RWPE2 (cell line): ENCODE measurements at regions not wholly inside any gene's neighbourhood (a gene's known extent, or its start where the extent isn't known, plus 50 kb on each side); places are given as distances from the start of the nearest gene placed in this dataset.

Experiments used
- ATAC-seq: fragments of 200-7000 bp; cut with Tn5 transposase; 3 replicates; pipeline ENCODE4 v1.9.1; 2021; ENCODE audit warnings: low read depth
- DNase-seq: peaks from one replicate; pipeline ENCODE4 v3.0.0-alpha.2; 2020; ENCODE audit warnings: low spot score
- H3K27ac ChIP-seq: fragments of 450-650 bp; 2 replicates; pipeline ENCODE4 v1.5.1; 2017; ENCODE audit warnings: mild to moderate bottlenecking; ENCODE audit not compliant: poor library complexity, severe bottlenecking
- H3K27me3 ChIP-seq: fragments of 250-450 bp; sonication (Bioruptor Pico); 2 replicates; pipeline ENCODE4 v1.5.1; 2021; ENCODE audit warnings: mild to moderate bottlenecking, moderate library complexity; ENCODE audit not compliant: insufficient read depth, poor library complexity, severe bottlenecking
- H3K36me3 ChIP-seq: fragments of 250-450 bp; sonication (Bioruptor Pico); 2 replicates; pipeline ENCODE4 v1.5.1; 2020; ENCODE audit warnings: low read depth, mild to moderate bottlenecking, moderate library complexity
- H3K4me1 ChIP-seq: fragments of 250-450 bp; sonication (Bioruptor Pico); 2 replicates; pipeline ENCODE4 v1.5.1; 2021; ENCODE audit warnings: mild to moderate bottlenecking, moderate library complexity; ENCODE audit not compliant: insufficient read depth, poor library complexity, severe bottlenecking
- H3K4me3 ChIP-seq: fragments of 250-450 bp; sonication (Bioruptor Pico); 2 replicates; pipeline ENCODE4 v1.5.1; 2021; ENCODE audit warnings: mild to moderate bottlenecking, moderate library complexity; ENCODE audit not compliant: severe bottlenecking
- H3K9me3 ChIP-seq: fragments of 250-450 bp; sonication (Bioruptor Pico); 2 replicates; pipeline ENCODE4 v1.5.1; 2021; ENCODE audit warnings: mild to moderate bottlenecking, moderate library complexity; ENCODE audit not compliant: severe bottlenecking
- CTCF ChIP-seq: fragments of 450-650 bp; IDR thresholded peaks from one replicate; pipeline ENCODE4 v1.5.1; 2017; ENCODE audit warnings: mild to moderate bottlenecking, moderate library complexity; ENCODE audit not compliant: poor library complexity, severe bottlenecking

- Histone ChIP-seq H3K4me3 (no peak overlapping the region), H3K9me3 (peaks cover 2% of the 10 kb centered on the region), H3K36me3 (no peaks in the 10 kb centered on the region), H3K4me1 (peaks cover 11% of the 10 kb centered on the region), H3K27me3 (no peaks in the 10 kb centered on the region), H3K27ac (no peak overlapping the region)
- TF ChIP-seq CTCF = peak; percentile 88
- ATAC-seq = peak; percentile 45; the same call in 2 of the 3 replicates
- DNase-seq = no peak
Measured at GRCh38 chr2:163345795-163346573, 389.8 kb downstream of the FIGN start.

- TF ChIP-seq CTCF = no peak
- DNase-seq = no peak
- H3K9me3 ChIP-seq = no peaks in the 10 kb centered on the region
- H3K4me3 ChIP-seq = no peak overlapping the region
- H3K27me3 ChIP-seq = no peaks in the 10 kb centered on the region
- peaks cover 4% of the 10 kb centered on the region for H3K4me1 ChIP-seq
- no peak overlapping the region for H3K27ac ChIP-seq
- ATAC-seq = no peak
- no peaks in the 10 kb centered on the region for H3K36me3 ChIP-seq
Measured at GRCh38 chr2:163343316-163343715, 392.5 kb downstream of the FIGN start.

GRCh38 chr2:163341426-163341825, 394.4 kb downstream of the FIGN start:
- no peak for TF ChIP-seq CTCF
- DNase-seq (no peak), ATAC-seq (peak; percentile 86)

GRCh38 chr2:163338270-163338669, 397.5 kb downstream of the FIGN start:
- no peak for TF ChIP-seq CTCF
- Histone ChIP-seq H3K36me3 (no peaks in the 10 kb centered on the region), H3K9me3 (no peaks in the 10 kb centered on the region), H3K27me3 (no peaks in the 10 kb centered on the region), H3K4me1 (peaks cover 4% of the 10 kb centered on the region), H3K4me3 (no peak overlapping the region), H3K27ac (no peak overlapping the region)
- ATAC-seq = no peak
- DNase-seq = no peak

More at GRCh38 chr2:163341426-163341825, 394.4 kb downstream of the FIGN start:
- Histone ChIP-seq H3K27ac (peak overlapping the region; percentile 34), H3K4me1 (peaks cover 4% of the 10 kb centered on the region), H3K36me3 (no peaks in the 10 kb centered on the region), H3K27me3 (no peaks in the 10 kb centered on the region), H3K9me3 (no peaks in the 10 kb centered on the region), H3K4me3 (no peak overlapping the region)

GRCh38 chr2:163324677-163325076, 411.1 kb downstream of the FIGN start:
- no peak for TF ChIP-seq CTCF
- Histone ChIP-seq H3K27ac (no peak overlapping the region), H3K27me3 (no peaks in the 10 kb centered on the region), H3K4me1 (no peaks in the 10 kb centered on the region), H3K9me3 (no peaks in the 10 kb centered on the region), H3K4me3 (no peak overlapping the region), H3K36me3 (no peaks in the 10 kb centered on the region)
- ATAC-seq = no peak
- no peak for DNase-seq
